HepG2 (cell line): ENCODE measurements at regions not wholly inside any gene's neighbourhood (a gene's known extent, or its start where the extent isn't known, plus 50 kb on each side); places are given as distances from the start of the nearest gene placed in this dataset.

Experiments
- ATAC-seq: fragments of 200-7000 bp; cut with Tn5 transposase; 3 replicates; pipeline ENCODE4 v1.9.1; 2020; ENCODE audit warnings: mild to moderate bottlenecking, moderate library complexity
- BruUV-seq: library from RNA; stranded (reverse); fragments of 400-500 nt; replicated peaks from 2 replicates; lab custom pipeline; 2021; lab: Mats Ljungman, UMichigan
- CTCF ChIA-PET: fragments of 300-600 bp; formaldehyde crosslinking; extraction: SDS; loops from one replicate; lab custom pipeline; 2021; ENCODE audit warnings: low total read pairs, inconsistent platforms, low intra/inter-chr PET ratio; lab: Yijun Ruan, JAX
- POLR2A ChIA-PET: fragments of 350-600 bp; sonication (Branson Sonifier 250); formaldehyde crosslinking; loops from one replicate; lab custom pipeline; 2020; ENCODE audit warnings: antibody characterized with exemption, inconsistent platforms; lab: Yijun Ruan, JAX
- DNase-seq: peaks from one replicate; pipeline ENCODE4 v3.0.0-alpha.2; 2015; ENCODE audit warnings: low spot score
- FAIRE-seq: peaks from 3 replicates; lab custom pipeline; 2011; peaks lifted over from hg19 to GRCh38; lab: Jason Lieb, UNC
- H2AFZ ChIP-seq: one replicate; pipeline ENCODE4 v1.6.1; 2011; ENCODE audit warnings: low read length, inconsistent platforms
- H3K27ac ChIP-seq: fragments of 300-600 bp; 3 replicates; pipeline ENCODE4 v1.8.0; 2011; ENCODE audit warnings: mixed run types, mild to moderate bottlenecking, mixed read lengths, low read length, inconsistent platforms; ENCODE audit not compliant: insufficient read depth; ENCODE audit errors: extremely low read length
- H3K27me3 ChIP-seq, 2 experiments: fragments of 200-600 bp in 1 of 2; 2 replicates in 1 of 2; 3 replicates in 1 of 2; pipeline versions ENCODE4 v1.6.0 to v1.8.0; 2011; ENCODE audit warnings: low read length in 2 of 2, mild to moderate bottlenecking in 2 of 2, moderate library complexity in 2 of 2, inconsistent platforms in 1 of 2; ENCODE audit not compliant: insufficient read depth in 2 of 2, control insufficient read depth in 1 of 2
- H3K36me3 ChIP-seq, 2 experiments: fragments of 200-600 bp in 1 of 2; replicated peaks in 1 of 2; 2 replicates in 1 of 2; 3 replicates in 1 of 2; pipeline versions ENCODE4 v1.5.1 to v1.8.0; 2011; ENCODE audit warnings: low read length in 2 of 2, inconsistent platforms in 1 of 2; ENCODE audit not compliant: insufficient read depth in 2 of 2, control insufficient read depth in 1 of 2
- H3K4me1 ChIP-seq: 2 replicates; pipeline ENCODE4 v1.5.1; 2012; ENCODE audit warnings: low read length, inconsistent platforms; ENCODE audit not compliant: insufficient read depth
- H3K4me2 ChIP-seq: 2 replicates; pipeline ENCODE4 v1.6.0; 2011; ENCODE audit warnings: low read depth, low read length, inconsistent platforms
- H3K4me3 ChIP-seq, 3 experiments: fragments of 200-600 bp in 1 of 3; sonication (generic), shearing (Covaris generic) in 1 of 3; replicated peaks in 1 of 3; 2 replicates each; pipeline ENCODE4 v1.5.1; 2011 to 2016; ENCODE audit warnings: low read length in 3 of 3, inconsistent platforms in 2 of 3, low read depth in 2 of 3, mild to moderate bottlenecking in 2 of 3, control low read depth in 1 of 3, mixed read lengths in 1 of 3; ENCODE audit not compliant: insufficient read depth in 1 of 3
- H3K79me2 ChIP-seq: one replicate; pipeline ENCODE4 v1.6.1; 2011; ENCODE audit warnings: low read length, inconsistent platforms; ENCODE audit not compliant: insufficient read depth
- H3K9ac ChIP-seq: 2 replicates; pipeline ENCODE4 v1.6.0; 2011; ENCODE audit warnings: mild to moderate bottlenecking, low read depth, low read length, inconsistent platforms; ENCODE audit not compliant: insufficient read depth
- H3K9me3 ChIP-seq: 2 replicates; pipeline ENCODE4 v1.5.1; 2012; ENCODE audit warnings: mild to moderate bottlenecking, low read length
- H4K20me1 ChIP-seq: 2 replicates; pipeline ENCODE4 v1.6.0; 2011; ENCODE audit warnings: inconsistent platforms, mild to moderate bottlenecking, low read length, moderate library complexity; ENCODE audit not compliant: insufficient read depth
- ASH2L ChIP-seq: fragments of 300-600, 200-600 bp; sonication (generic); IDR thresholded peaks from 2 replicates; pipeline ENCODE4 v1.7.0; 2017; ENCODE audit warnings: low read depth, mild to moderate bottlenecking, moderate library complexity, mixed read lengths, low read length; ENCODE audit not compliant: insufficient read length
- CCDC6 ChIP-seq: sonication (generic); formaldehyde crosslinking; IDR thresholded peaks from 2 replicates; pipeline ENCODE4 v1.8.1; 2022; ENCODE audit warnings: mild to moderate bottlenecking, missing genetic modification reagents, moderate library complexity
- ELF1 ChIP-seq: sonication (generic); formaldehyde crosslinking; IDR thresholded peaks from 2 replicates; pipeline ENCODE4 v1.4.0; 2020; ENCODE audit warnings: missing genetic modification reagents
- HNRNPUL1 ChIP-seq: fragments of 200-400 bp; formaldehyde crosslinking; IDR thresholded peaks from 2 replicates; pipeline ENCODE4 v1.6.1; 2017; ENCODE audit warnings: low read depth, mild to moderate bottlenecking, low read length, moderate library complexity
- JUNB ChIP-seq: sonication (generic); formaldehyde crosslinking; IDR thresholded peaks from 2 replicates; pipeline ENCODE4 v1.8.0; 2022; ENCODE audit warnings: missing genetic modification reagents, mild to moderate bottlenecking, borderline replicate concordance
- MED1 ChIP-seq: sonication (generic); formaldehyde crosslinking; IDR thresholded peaks from 2 replicates; pipeline ENCODE4 v1.4.0; 2020; ENCODE audit warnings: missing genetic modification reagents
- NBN ChIP-seq: fragments of 450-650 bp; conservative IDR thresholded peaks from 2 replicates; pipeline ENCODE4 v1.6.1; 2017
- POGK ChIP-seq: sonication (generic); formaldehyde crosslinking; conservative IDR thresholded peaks from 2 replicates; pipeline ENCODE4 v1.8.0; 2022; ENCODE audit warnings: mild to moderate bottlenecking, moderate library complexity, missing genetic modification reagents
- SMYD3 ChIP-seq: sonication (generic); formaldehyde crosslinking; IDR thresholded peaks from 2 replicates; pipeline ENCODE4 v1.8.1; 2023; ENCODE audit warnings: mild to moderate bottlenecking, missing genetic modification reagents
- TFE3 ChIP-seq: IDR thresholded peaks from 2 replicates; pipeline ENCODE4 v1.6.1; 2016
- ZBTB1 ChIP-seq: sonication (generic); formaldehyde crosslinking; IDR thresholded peaks from 2 replicates; pipeline ENCODE4 v1.4.0; 2020; ENCODE audit warnings: missing genetic modification reagents, borderline replicate concordance
- ZMYM4 ChIP-seq: sonication (generic); formaldehyde crosslinking; IDR thresholded peaks from 2 replicates; pipeline ENCODE4 v1.8.1; 2023; ENCODE audit warnings: mild to moderate bottlenecking, missing genetic modification reagents
- ZNF17 ChIP-seq: sonication (generic); formaldehyde crosslinking; IDR thresholded peaks from 2 replicates; pipeline ENCODE4 v1.5.0; 2020; ENCODE audit warnings: mild to moderate bottlenecking, missing genetic modification reagents
- ZNF788 ChIP-seq: sonication (generic); formaldehyde crosslinking; IDR thresholded peaks from 2 replicates; pipeline ENCODE4 v1.5.0; 2020; ENCODE audit warnings: mild to moderate bottlenecking, missing genetic modification reagents, borderline replicate concordance
- WGBS: methylation state at CpG from one replicate; pipeline ENCODE4 v1.1.6; 2017; ENCODE audit warnings: low lambda C conversion rate; 5-methylcytosine and 5-hydroxymethylcytosine counted together
- in situ Hi-C: cut with HindIII; loops from 2 replicates; pipeline ENCODE4 v1.10.0; 2017; ENCODE audit warnings: low pct_unique_long_range_greater_than_20kb; ENCODE audit not compliant: extremely low pct_ligation_motif_present
- intact Hi-C: fragments of 100-400 bp; cut with micrococcal nuclease; formaldehyde crosslinking; loops from one replicate; pipeline ENCODE4 v1.10.0; 2022; ENCODE audit not compliant: unreplicated experiment
- TF ChIP-seq, protein P1 (sequence below): sonication (generic); formaldehyde crosslinking; IDR thresholded peaks from 2 replicates; pipeline ENCODE4; 2020; ENCODE audit warnings: missing genetic modification reagents, mild to moderate bottlenecking, borderline replicate concordance

DNA sequence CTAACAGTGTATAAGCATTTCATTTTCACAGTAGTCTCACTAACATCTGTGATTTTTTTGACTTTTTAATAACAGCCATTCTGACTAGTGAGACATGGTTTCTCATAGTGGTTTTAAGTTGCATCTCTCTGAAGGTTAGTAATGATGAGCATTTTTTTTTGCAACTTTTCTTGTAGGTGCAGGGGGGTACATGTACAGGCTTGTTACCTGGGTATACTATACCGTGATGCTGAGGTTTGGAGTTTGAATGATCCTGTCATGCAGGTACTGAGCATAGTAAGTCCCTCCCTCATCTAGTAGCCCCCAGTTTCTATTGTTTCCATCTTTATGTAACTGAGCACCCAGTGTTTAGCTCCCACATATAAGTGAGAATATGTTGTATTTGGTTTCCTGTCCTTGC, 444.6 kb upstream of the DAB2 start:
- BruUV-seq, result no TSS peak
- peaks cover 69% of the 10 kb centered on the region for H3K9me3 ChIP-seq
- POLR2A ChIA-PET, result no interaction called here
- no peak overlapping the region for H3K9ac ChIP-seq
- H3K4me1 ChIP-seq, result no peaks in the 10 kb centered on the region
- H3K36me3 ChIP-seq, result no peaks in the 10 kb centered on the region
- intact Hi-C loops, result no loop called here
- no peaks in the 10 kb centered on the region for H3K27me3 ChIP-seq
- no peak overlapping the region for H3K4me2 ChIP-seq
- H3K79me2 ChIP-seq, result no peaks in the 10 kb centered on the region
- no peak overlapping the region for H3K4me3 ChIP-seq
- H4K20me1 ChIP-seq, result no peaks in the 10 kb centered on the region
- no peak overlapping the region for H2AFZ ChIP-seq
- no peak overlapping the region for H3K27ac ChIP-seq
- DNase-seq, result no peak
- TF ChIP-seq, protein P1, sequence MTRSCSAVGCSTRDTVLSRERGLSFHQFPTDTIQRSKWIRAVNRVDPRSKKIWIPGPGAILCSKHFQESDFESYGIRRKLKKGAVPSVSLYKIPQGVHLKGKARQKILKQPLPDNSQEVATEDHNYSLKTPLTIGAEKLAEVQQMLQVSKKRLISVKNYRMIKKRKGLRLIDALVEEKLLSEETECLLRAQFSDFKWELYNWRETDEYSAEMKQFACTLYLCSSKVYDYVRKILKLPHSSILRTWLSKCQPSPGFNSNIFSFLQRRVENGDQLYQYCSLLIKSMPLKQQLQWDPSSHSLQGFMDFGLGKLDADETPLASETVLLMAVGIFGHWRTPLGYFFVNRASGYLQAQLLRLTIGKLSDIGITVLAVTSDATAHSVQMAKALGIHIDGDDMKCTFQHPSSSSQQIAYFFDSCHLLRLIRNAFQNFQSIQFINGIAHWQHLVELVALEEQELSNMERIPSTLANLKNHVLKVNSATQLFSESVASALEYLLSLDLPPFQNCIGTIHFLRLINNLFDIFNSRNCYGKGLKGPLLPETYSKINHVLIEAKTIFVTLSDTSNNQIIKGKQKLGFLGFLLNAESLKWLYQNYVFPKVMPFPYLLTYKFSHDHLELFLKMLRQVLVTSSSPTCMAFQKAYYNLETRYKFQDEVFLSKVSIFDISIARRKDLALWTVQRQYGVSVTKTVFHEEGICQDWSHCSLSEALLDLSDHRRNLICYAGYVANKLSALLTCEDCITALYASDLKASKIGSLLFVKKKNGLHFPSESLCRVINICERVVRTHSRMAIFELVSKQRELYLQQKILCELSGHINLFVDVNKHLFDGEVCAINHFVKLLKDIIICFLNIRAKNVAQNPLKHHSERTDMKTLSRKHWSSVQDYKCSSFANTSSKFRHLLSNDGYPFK (CRISPR knock-in tag), result no peak
- no peak for TF ChIP-seq ZNF788 (CRISPR knock-in tag)
- no peak for TF ChIP-seq ZBTB1
- no peak for TF ChIP-seq CCDC6
- TF ChIP-seq, all 625 proteins: peak for 0
- FAIRE-seq (no peak), ATAC-seq (no peak)
- CTCF ChIA-PET, result no interaction called here
- in situ Hi-C loops, result no loop called here
- 0% methylated on average over 1 of the region's 1 CpG for WGBS

DNA sequence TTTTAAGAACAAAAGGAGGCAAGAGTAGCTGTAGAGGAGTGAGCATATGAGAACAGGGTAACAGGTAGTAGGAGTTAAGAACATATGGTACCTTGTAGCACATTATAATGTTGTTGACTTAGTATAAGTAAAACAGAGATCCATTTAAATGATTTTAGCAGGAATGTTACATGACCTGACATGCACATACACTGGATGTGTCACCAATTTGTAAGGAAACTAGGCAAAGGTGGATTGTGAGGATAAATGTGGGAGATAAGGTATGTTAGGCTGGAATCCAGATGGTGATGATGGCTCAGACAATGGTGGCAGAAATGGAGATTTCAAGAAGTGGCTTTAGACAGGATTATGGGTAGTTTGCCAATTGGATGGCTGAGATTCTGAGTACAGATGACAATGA, 443.1 kb upstream of the DAB2 start:
- Histone ChIP-seq H3K36me3 (no peaks in the 10 kb centered on the region), H3K4me2 (no peak overlapping the region), H3K9ac (no peak overlapping the region), H4K20me1 (no peaks in the 10 kb centered on the region), H3K4me1 (no peaks in the 10 kb centered on the region), H3K79me2 (no peaks in the 10 kb centered on the region), H2AFZ (no peak overlapping the region), H3K27ac (no peak overlapping the region), H3K27me3 (no peaks in the 10 kb centered on the region), H3K9me3 (peaks cover 60% of the 10 kb centered on the region), H3K4me3 (no peak overlapping the region)
- intact Hi-C loops (no loop called here), in situ Hi-C loops (no loop called here)
- FAIRE-seq, result no peak
- ChIA-PET POLR2A (no interaction called here), CTCF (no interaction called here)
- BruUV-seq, result no TSS peak
- DNase-seq, result no peak
- ATAC-seq, result no peak
- no peak for TF ChIP-seq MED1 (CRISPR knock-in tag)
- no peak for TF ChIP-seq ELF1 (CRISPR knock-in tag)
- TF ChIP-seq ZMYM4, result no peak
- TF ChIP-seq TFE3 (CRISPR knock-in tag), result no peak
- no peak for TF ChIP-seq HNRNPUL1
- TF ChIP-seq POGK (CRISPR knock-in tag), result no peak
- no peak for TF ChIP-seq SMYD3
- no peak for TF ChIP-seq ASH2L
- no peak for TF ChIP-seq JUNB (CRISPR knock-in tag)
- TF ChIP-seq NBN, result no peak
- no peak for TF ChIP-seq ZNF17 (CRISPR knock-in tag)
